ENCODE measurements at regions not wholly inside any gene's neighbourhood (a gene's known extent, or its start where the extent isn't known, plus 50 kb on each side); places are given as distances from the start of the nearest gene placed in this dataset.
"Not testable (repeated sequence)": the region's sequence is repeated elsewhere in the genome, so short reads cannot be mapped to it uniquely, and the experiment has no call there.

GRCh38 chr3:152581951-152582350 is 253.0 kb upstream of the P2RY1 start:
- no peak for DNase-seq (ENCODE audit: low spot score)

GRCh38 chr3:152583963-152584362 is 251.0 kb upstream of the P2RY1 start:
- DNase-seq (ENCODE audit: low spot score): no peak

- no peak for DNase-seq (ENCODE audit: low spot score)
Measured at GRCh38 chr3:152586974-152587373, 248.0 kb upstream of the P2RY1 start.

- no peak for DNase-seq (ENCODE audit: low spot score)
Measured at GRCh38 chr3:152587861-152588260, 247.1 kb upstream of the P2RY1 start.

DNA sequence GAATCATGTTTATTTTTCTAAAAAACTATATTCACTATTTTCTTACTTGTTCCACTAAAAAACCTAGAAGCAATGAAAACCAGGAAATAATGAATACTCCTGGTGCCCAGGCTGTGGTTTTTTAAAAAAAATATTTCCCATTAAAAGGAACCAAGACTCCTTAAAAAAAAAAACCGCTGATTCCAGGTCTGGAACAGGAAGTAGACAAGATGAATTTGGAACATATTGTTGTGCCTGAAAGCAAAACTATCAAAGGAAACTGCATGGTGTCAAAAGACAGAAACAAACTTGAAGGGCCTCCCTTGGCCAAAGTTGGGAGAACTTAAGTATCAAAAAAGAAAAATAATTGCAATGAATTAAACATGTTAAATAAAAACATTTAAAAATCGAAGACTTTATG is 245.3 kb upstream of the P2RY1 start:
- no peak for DNase-seq (ENCODE audit: low spot score)

DNA sequence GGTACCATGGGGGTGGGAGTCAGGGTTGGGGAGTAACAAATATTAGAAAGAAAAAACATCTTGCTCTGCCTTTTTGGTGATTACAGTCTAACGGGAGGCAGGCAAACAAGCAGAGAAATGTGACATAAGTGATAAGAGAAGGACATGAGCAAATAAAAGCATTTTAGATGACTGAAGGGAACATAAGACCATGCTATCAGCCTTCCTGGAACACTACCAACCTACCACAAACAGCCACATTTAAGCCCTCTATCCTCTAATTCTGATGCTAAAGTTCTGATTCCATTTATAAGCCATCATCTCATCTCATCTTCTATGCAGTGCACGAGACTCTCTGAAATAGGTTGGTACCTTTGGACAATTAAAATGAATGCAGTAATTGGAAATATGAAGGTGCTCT is 243.4 kb upstream of the P2RY1 start:
- no peak for DNase-seq (ENCODE audit: low spot score)

GRCh38 chr3:152593242-152593641 is 241.7 kb upstream of the P2RY1 start:
- no peak for DNase-seq (ENCODE audit: low spot score)

- peak; percentile 65 for DNase-seq (ENCODE audit: low spot score)
Measured at GRCh38 chr3:152595975-152596821, 238.7 kb upstream of the P2RY1 start.

GRCh38 chr3:152596832-152597231 is 238.1 kb upstream of the P2RY1 start:
- not testable (repeated sequence) for DNase-seq (ENCODE audit: low spot score)

- DNase-seq (ENCODE audit: low spot score): no peak
Measured at GRCh38 chr3:152606146-152606545, 228.8 kb upstream of the P2RY1 start.

DNA sequence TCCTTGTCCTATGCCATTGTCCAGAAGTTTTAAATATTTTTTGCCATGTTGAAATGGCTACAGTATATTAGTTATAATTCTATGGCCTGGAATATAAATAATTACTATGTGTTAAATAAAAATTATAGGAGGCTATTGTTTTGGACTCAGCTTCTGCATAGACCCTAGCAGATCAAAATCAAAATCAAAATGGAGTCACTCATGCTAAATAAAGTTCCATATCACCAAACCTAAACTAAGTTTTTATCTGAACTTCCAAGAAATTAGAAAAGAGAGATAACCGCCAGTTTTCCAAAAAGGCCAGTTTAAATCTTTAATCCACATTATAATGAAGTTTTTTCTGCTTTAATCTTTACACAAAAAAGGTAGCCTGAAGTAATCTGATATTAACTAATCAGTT is 227.8 kb upstream of the P2RY1 start:
- DNase-seq (ENCODE audit: low spot score): no peak

DNA sequence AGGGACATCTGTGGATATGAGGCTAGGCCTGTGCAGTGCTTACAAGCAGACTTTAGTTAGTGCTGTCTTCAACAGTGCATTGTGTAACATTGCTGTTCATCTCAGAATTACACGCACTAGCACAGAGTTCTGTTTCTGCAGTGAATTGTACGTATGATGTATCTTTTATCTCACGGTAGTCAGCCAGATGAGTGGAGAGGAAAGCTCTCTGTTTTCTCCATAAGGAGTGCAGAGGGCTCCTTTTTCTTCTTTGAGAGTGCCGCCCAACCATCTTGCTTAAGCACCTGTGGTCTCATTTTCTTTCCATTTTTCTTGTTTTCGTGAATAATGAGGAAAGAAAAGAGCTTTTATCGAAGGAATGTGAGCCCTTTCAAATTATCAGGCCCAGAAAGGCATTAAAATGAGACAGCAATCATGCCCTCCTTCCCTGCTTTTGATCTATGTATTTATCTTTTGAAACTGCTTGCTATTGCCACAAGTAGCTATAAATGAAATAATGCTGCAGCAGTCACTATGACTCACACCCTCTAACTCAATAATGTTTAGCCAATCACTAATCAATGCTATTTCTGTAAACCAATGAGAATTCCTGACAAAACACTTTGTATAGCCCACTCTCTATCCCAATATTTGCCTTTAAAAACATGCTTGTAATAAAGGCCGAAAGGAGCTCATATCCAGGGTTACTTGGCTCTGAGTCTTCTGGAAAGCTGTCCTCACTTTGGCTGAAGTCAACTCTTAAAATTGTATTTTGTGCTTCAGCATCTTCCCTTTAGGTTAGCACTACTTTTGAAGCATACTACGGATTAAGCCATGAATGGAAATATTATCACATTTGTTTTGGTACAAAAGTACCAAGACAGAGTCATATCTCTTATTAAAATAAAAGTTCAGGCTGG is 226.0 kb upstream of the P2RY1 start:
- DNase-seq (ENCODE audit: low spot score): no peak

- no peak for DNase-seq (ENCODE audit: low spot score)
Measured at GRCh38 chr3:152609891-152610290, 225.0 kb upstream of the P2RY1 start.

DNA sequence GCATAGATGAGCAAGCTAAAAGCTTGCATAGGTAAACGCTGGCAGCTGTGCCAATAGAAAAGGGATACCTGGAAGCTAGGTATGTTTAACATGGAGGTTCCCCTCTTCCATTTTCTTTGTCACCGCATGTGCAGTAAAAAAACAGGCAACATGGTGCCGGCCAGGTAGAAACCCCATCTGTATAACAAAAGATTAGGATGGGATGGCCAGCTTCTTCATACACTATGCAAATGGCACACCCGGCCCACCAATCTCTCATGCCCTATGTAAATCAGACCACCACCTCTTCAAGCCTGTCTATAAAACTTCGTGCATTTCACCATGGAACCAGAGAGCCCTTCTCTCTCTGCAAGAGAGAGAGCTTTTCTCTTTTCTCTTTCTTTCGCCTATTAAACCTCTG is 224.3 kb upstream of the P2RY1 start:
- DNase-seq (ENCODE audit: low spot score): no peak

DNA sequence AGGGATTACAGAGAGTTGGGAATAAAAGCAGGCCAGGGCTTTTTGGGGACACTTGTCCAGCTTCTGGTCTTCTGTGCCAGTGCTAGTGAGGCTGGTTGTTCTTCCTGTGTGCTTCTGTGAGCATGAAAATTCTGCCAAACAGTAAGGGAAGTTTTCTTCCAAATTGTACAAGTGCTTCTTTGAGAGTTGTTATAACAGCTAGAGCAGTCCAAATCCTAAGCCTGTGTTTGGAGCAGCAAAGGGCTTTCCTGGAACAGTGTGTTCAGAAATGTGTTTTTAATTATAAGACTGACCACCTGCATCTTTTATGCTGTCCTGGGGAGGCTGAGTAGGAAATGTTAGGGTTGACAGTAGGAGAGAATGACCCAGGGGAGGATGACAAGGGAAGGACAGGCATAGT is 223.0 kb upstream of the P2RY1 start:
- no peak for DNase-seq (ENCODE audit: low spot score)

- no peak for DNase-seq (ENCODE audit: low spot score)
Measured at GRCh38 chr3:152613851-152614250, 221.1 kb upstream of the P2RY1 start.

DNA sequence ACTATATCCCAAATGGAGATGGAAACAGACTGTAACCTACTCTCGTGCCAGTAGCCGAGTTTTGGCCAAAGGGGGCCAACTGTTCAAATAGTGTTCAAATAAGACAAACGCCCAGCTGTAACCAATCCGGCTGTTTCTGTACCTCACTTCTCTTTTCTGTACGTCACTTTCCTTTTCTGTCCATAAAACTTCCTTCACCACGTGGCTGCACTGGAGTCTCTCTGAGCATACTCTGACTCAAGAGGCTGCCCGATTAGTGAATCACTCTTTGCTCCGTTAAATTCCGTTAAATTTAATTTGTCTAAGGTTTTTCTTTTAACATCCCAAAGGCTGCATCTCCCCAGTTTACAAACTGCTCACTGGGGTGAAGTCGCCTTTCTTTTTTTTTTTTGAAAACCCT is 219.2 kb upstream of the P2RY1 start:
- DNase-seq (ENCODE audit: low spot score): no peak

- no peak for DNase-seq (ENCODE audit: low spot score)
Measured at GRCh38 chr3:152617609-152618008, 217.3 kb upstream of the P2RY1 start.

- DNase-seq (ENCODE audit: low spot score): no peak
Measured at GRCh38 chr3:152618529-152618928, 216.4 kb upstream of the P2RY1 start.

DNA sequence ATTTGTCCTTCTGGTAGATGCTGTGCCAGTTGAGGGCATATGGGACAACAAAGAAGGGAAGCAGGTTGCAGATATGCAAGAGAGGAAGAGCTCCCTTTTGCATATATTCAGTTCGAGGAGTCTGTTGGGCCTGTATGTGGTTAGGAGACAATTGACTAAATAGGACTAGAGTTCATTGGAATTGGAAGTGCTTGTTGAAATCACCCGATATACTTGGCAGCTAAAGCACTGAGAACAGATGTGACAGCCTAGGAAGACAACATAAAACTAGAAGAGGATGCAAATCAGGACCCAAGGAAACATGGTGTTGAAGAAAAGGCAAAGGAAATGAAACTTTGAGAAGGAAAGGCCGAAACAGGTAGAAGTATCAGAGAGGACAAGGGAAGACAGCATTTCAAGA is 215.2 kb upstream of the P2RY1 start:
- DNase-seq (ENCODE audit: low spot score): no peak

GRCh38 chr3:152620395-152620794 is 214.5 kb upstream of the P2RY1 start:
- DNase-seq (ENCODE audit: low spot score): no peak

GRCh38 chr3:152621006-152621868 is 213.7 kb upstream of the P2RY1 start:
- DNase-seq (ENCODE audit: low spot score): no peak

Data from hematopoietic multipotent progenitor cell treated with erythropoietin and hydrocortisone succinate and interleukin-3 and kit ligand, for 17 days (in vitro differentiated cells).